ENCODE measurements at regions not wholly inside any gene's neighbourhood (a gene's known extent, or its start where the extent isn't known, plus 50 kb on each side); places are given as distances from the start of the nearest gene placed in this dataset.

DNA sequence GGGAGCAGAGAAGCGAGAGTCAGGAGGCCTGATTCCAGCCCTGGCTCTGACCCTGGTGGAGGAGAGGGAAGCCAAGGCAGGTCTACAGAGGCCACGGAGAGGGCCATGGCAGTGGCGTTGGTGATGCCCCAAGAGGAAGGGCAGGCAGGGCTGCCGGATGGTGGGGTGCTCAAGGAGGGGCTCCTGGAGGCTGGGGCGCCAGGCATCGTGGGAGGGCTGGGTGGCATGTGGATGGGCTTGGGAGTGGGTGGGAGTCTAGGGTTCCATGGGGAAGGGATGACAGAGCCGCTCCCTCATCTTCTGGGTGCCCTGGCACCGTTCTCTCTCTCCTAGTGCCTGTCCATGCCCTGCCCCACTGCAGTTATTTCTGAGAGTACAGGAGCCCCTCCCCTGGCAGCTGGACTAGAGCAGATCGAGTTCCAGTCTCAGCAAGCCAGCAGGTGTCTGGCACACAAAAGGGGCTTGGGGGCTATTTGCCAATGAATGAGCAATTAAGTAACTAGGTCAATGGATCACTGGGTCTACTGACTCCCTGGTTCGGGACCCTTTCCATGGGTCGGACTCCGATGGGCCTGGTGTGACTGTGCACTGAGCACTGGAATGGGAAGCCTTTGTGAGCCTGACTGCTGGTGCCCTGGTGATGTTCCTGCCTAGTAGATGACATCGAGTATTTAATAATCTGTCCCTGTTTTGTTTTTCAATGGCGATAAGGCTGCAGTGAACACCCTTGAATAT is 570.0 kb downstream of the TBC1D22A start:
- no peak for DNase-seq (ENCODE audit: low spot score)
- H3K27me3 ChIP-seq (replicated peaks; ENCODE audit: insufficient read depth) = no peaks in the 10 kb centered on the region
- ATAC-seq (ENCODE audit: insufficient number of reproducible peaks, low FRiP score, low read depth) = no peak

GRCh38 chr22:47331750-47332149 is 569.3 kb downstream of the TBC1D22A start:
- Histone ChIP-seq H3K27me3 (replicated peaks; ENCODE audit: insufficient read depth) (no peaks in the 10 kb centered on the region), H3K36me3 (no peaks in the 10 kb centered on the region), H3K4me1 (ENCODE audit: control insufficient read depth in 1 of 2, low read depth in 2 of 2) (no peaks in the 10 kb centered on the region), H3K4me3 (no peak overlapping the region), H3K27ac (no peak overlapping the region), H3K9me3 (no peaks in the 10 kb centered on the region)
- TF ChIP-seq CTCF (IDR thresholded peaks at IDR 0.05) = no peak
- ATAC-seq (ENCODE audit: insufficient number of reproducible peaks, low FRiP score, low read depth) (no peak), DNase-seq (ENCODE audit: low spot score) (no peak)

More for the DNA sequence above, 570.0 kb downstream of the TBC1D22A start:
- Histone ChIP-seq H3K4me1 (ENCODE audit: control insufficient read depth in 1 of 2, low read depth in 2 of 2) (no peaks in the 10 kb centered on the region), H3K27ac (no peak overlapping the region), H3K9me3 (no peaks in the 10 kb centered on the region), H3K4me3 (no peak overlapping the region), H3K36me3 (no peaks in the 10 kb centered on the region)
- no peak for TF ChIP-seq CTCF (IDR thresholded peaks at IDR 0.05)

GRCh38 chr22:47329727-47330650 is 567.5 kb downstream of the TBC1D22A start:
- no peak for DNase-seq (ENCODE audit: low spot score)
- no peaks in the 10 kb centered on the region for H3K27me3 ChIP-seq (replicated peaks; ENCODE audit: insufficient read depth)
- H3K36me3 ChIP-seq = no peaks in the 10 kb centered on the region
- H3K9me3 ChIP-seq = no peaks in the 10 kb centered on the region
- H3K27ac ChIP-seq = no peak overlapping the region
- no peak for TF ChIP-seq CTCF (IDR thresholded peaks at IDR 0.05)
- ATAC-seq (ENCODE audit: insufficient number of reproducible peaks, low FRiP score, low read depth) = no peak
- no peaks in the 10 kb centered on the region for H3K4me1 ChIP-seq (ENCODE audit: control insufficient read depth in 1 of 2, low read depth in 2 of 2)
- H3K4me3 ChIP-seq = no peak overlapping the region

DNA sequence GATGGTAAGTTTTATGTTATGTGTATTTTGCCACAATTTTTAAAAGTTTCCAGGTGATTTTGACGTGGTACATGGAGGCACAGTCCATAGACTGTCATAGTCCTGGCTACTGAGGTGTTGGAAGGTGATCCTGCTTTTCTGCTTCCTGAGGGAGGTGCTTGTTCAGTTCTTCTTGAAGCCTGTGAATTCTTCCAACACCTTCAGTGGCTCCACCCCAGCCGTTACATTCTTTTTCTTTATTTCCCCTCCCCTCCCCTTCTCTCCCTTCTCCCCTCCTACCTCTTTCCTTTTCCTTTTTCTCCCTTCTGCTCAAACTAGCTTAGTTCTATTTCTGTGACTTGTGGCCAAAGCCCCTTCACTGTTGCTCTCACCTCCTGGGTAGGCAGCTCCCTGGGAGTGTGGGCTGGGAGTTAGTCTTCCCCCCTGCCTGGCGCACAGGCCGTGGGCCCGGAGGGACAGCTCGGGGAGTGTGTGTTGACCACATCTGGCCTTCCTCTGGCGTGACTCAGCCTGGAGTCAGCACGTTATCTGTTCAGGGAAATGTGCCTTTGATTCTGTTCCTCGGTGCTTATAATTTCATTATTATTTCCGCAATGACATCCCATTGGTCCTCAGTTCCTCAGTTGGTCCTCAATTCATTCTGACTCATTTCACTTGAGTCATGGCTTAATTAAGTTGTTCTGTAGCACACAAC is 566.2 kb downstream of the TBC1D22A start:
- no peaks in the 10 kb centered on the region for H3K4me1 ChIP-seq (ENCODE audit: control insufficient read depth in 1 of 2, low read depth in 2 of 2)
- no peak for TF ChIP-seq CTCF (IDR thresholded peaks at IDR 0.05)
- DNase-seq (ENCODE audit: low spot score) (no peak), ATAC-seq (ENCODE audit: insufficient number of reproducible peaks, low FRiP score, low read depth) (peak; percentile 60)
- no peak overlapping the region for H3K27ac ChIP-seq
- no peaks in the 10 kb centered on the region for H3K27me3 ChIP-seq (replicated peaks; ENCODE audit: insufficient read depth)
- H3K9me3 ChIP-seq = no peaks in the 10 kb centered on the region
- no peaks in the 10 kb centered on the region for H3K36me3 ChIP-seq
- no peak overlapping the region for H3K4me3 ChIP-seq

- DNase-seq (ENCODE audit: low spot score) = no peak
- no peak for ATAC-seq (ENCODE audit: insufficient number of reproducible peaks, low FRiP score, low read depth)
- no peaks in the 10 kb centered on the region for H3K27me3 ChIP-seq (replicated peaks; ENCODE audit: insufficient read depth)
Measured at GRCh38 chr22:47327241-47327640, 564.8 kb downstream of the TBC1D22A start.

More at GRCh38 chr22:47327241-47327640, 564.8 kb downstream of the TBC1D22A start:
- Histone ChIP-seq H3K36me3 (no peaks in the 10 kb centered on the region), H3K4me1 (ENCODE audit: control insufficient read depth in 1 of 2, low read depth in 2 of 2) (no peaks in the 10 kb centered on the region), H3K4me3 (no peak overlapping the region), H3K9me3 (no peaks in the 10 kb centered on the region), H3K27ac (no peak overlapping the region)
- TF ChIP-seq CTCF (IDR thresholded peaks at IDR 0.05) = no peak
